ENCODE measurements at regions not wholly inside any gene's neighbourhood (a gene's known extent, or its start where the extent isn't known, plus 50 kb on each side); places are given as distances from the start of the nearest gene placed in this dataset.

- TF ChIP-seq DNMT3B (CRISPR knock-in tag; conservative IDR thresholded peaks at IDR 0.05) (no peak), SIN3A (IDR thresholded peaks at IDR 0.05; ENCODE audit: borderline replicate concordance, low read depth, low read length) (no peak), NFKBIZ (CRISPR knock-in tag; IDR thresholded peaks at IDR 0.05) (no peak), CTCF (CRISPR knock-in tag; IDR thresholded peaks at IDR 0.05) (no peak), RAD21 (CRISPR knock-in tag; IDR thresholded peaks at IDR 0.05) (no peak), ZFP91 (CRISPR knock-in tag; IDR thresholded peaks at IDR 0.05; ENCODE audit: borderline replicate concordance) (no peak), SNAPC4 (CRISPR knock-in tag; IDR thresholded peaks at IDR 0.05) (no peak), MXD1 (CRISPR knock-in tag; IDR thresholded peaks at IDR 0.05) (no peak), NR2C2 (CRISPR knock-in tag; IDR thresholded peaks at IDR 0.05; ENCODE audit: borderline replicate concordance) (no peak), ELF1 (CRISPR knock-in tag; IDR thresholded peaks at IDR 0.05) (no peak), HNRNPK (IDR thresholded peaks at IDR 0.05; ENCODE audit: low read depth, low read length, poor library complexity, severe bottlenecking) (no peak), POLR2A (IDR thresholded peaks at IDR 0.05; ENCODE audit: insufficient read depth in 1 of 2, low read depth in 2 of 2, low read length in 2 of 2) (no peak)
These were observed 134.6 kb upstream of the CCN2 start for GRCh38 chr6:132085731-132086130.

All from HepG2 (cell line).